HUES6 (cell line): ENCODE measurements at regions not wholly inside any gene's neighbourhood (a gene's known extent, or its start where the extent isn't known, plus 50 kb on each side); places are given as distances from the start of the nearest gene placed in this dataset.

Experiments used
- H3K27ac ChIP-seq: 2 replicates; pipeline ENCODE4 v1.7.0; 2013; ENCODE audit warnings: low read depth, mild to moderate bottlenecking, low read length, inconsistent platforms
- H3K27me3 ChIP-seq: 2 replicates; pipeline ENCODE4 v1.6.1; 2013; ENCODE audit warnings: low read length; ENCODE audit not compliant: control insufficient read depth, insufficient read depth
- H3K36me3 ChIP-seq: 2 replicates; pipeline ENCODE4 v1.6.1; 2013; ENCODE audit warnings: low read length; ENCODE audit not compliant: control insufficient read depth, insufficient read depth
- H3K4me1 ChIP-seq: 2 replicates; pipeline ENCODE4 v1.6.1; 2013; ENCODE audit warnings: low read length; ENCODE audit not compliant: control insufficient read depth, insufficient read depth
- H3K4me3 ChIP-seq: 2 replicates; pipeline ENCODE4 v1.5.1; 2013; ENCODE audit warnings: low read depth, low read length
- H3K9ac ChIP-seq: one replicate; pipeline ENCODE4 v1.6.1; 2013; ENCODE audit warnings: mild to moderate bottlenecking, low read length
- H3K9me3 ChIP-seq: 2 replicates; pipeline ENCODE4 v1.6.1; 2013; ENCODE audit warnings: low read depth, low read length; ENCODE audit not compliant: control insufficient read depth, insufficient read depth

- Histone ChIP-seq H3K4me1 (no peaks in the 10 kb centered on the region), H3K9ac (no peak overlapping the region), H3K27ac (no peak overlapping the region), H3K4me3 (no peak overlapping the region), H3K9me3 (peaks cover 9% of the 10 kb centered on the region; the same call in 1 of the 2 replicates), H3K27me3 (no peaks in the 10 kb centered on the region), H3K36me3 (no peaks in the 10 kb centered on the region)
Observed at GRCh38 chr2:33904801-33905200, 305.7 kb upstream of the FAM98A start.

GRCh38 chr2:33903701-33904100, 304.6 kb upstream of the FAM98A start:
- no peaks in the 10 kb centered on the region for H3K36me3 ChIP-seq
- H3K4me3 ChIP-seq = no peak overlapping the region
- no peak overlapping the region for H3K27ac ChIP-seq
- no peak overlapping the region for H3K9ac ChIP-seq
- no peaks in the 10 kb centered on the region for H3K27me3 ChIP-seq
- H3K9me3 ChIP-seq = peaks cover 9% of the 10 kb centered on the region; the same call in 1 of the 2 replicates
- no peaks in the 10 kb centered on the region for H3K4me1 ChIP-seq

- H3K36me3 ChIP-seq = no peaks in the 10 kb centered on the region
- H3K4me1 ChIP-seq = no peaks in the 10 kb centered on the region
- no peak overlapping the region for H3K9ac ChIP-seq
- no peaks in the 10 kb centered on the region for H3K27me3 ChIP-seq
- H3K9me3 ChIP-seq = peaks cover 9% of the 10 kb centered on the region; the same call in 1 of the 2 replicates
- no peak overlapping the region for H3K4me3 ChIP-seq
- no peak overlapping the region for H3K27ac ChIP-seq
Observed at GRCh38 chr2:33903215-33903614, 304.1 kb upstream of the FAM98A start.

GRCh38 chr2:33900610-33901009, 301.5 kb upstream of the FAM98A start:
- H3K9me3 ChIP-seq = peaks cover 9% of the 10 kb centered on the region; the same call in 1 of the 2 replicates

GRCh38 chr2:33897741-33898140, 298.6 kb upstream of the FAM98A start:
- no peak overlapping the region for H3K27ac ChIP-seq
- no peak overlapping the region for H3K4me3 ChIP-seq
- no peak overlapping the region for H3K9ac ChIP-seq
- H3K27me3 ChIP-seq = no peaks in the 10 kb centered on the region
- H3K4me1 ChIP-seq = no peaks in the 10 kb centered on the region
- H3K9me3 ChIP-seq = no peaks in the 10 kb centered on the region; the same call in 1 of the 2 replicates
- no peaks in the 10 kb centered on the region for H3K36me3 ChIP-seq

More at GRCh38 chr2:33900610-33901009, 301.5 kb upstream of the FAM98A start:
- H3K36me3 ChIP-seq = no peaks in the 10 kb centered on the region
- H3K9ac ChIP-seq = no peak overlapping the region
- H3K4me3 ChIP-seq = no peak overlapping the region
- H3K27me3 ChIP-seq = no peaks in the 10 kb centered on the region
- H3K27ac ChIP-seq = no peak overlapping the region
- H3K4me1 ChIP-seq = no peaks in the 10 kb centered on the region

- no peaks in the 10 kb centered on the region for H3K27me3 ChIP-seq
Observed at GRCh38 chr2:33893824-33894223, 294.7 kb upstream of the FAM98A start.

GRCh38 chr2:33891616-33892015, 292.5 kb upstream of the FAM98A start:
- peaks cover 3% of the 10 kb centered on the region; the same call in 1 of the 2 replicates for H3K9me3 ChIP-seq
- no peaks in the 10 kb centered on the region for H3K4me1 ChIP-seq
- no peaks in the 10 kb centered on the region for H3K36me3 ChIP-seq
- no peaks in the 10 kb centered on the region for H3K27me3 ChIP-seq
- no peak overlapping the region for H3K27ac ChIP-seq
- H3K4me3 ChIP-seq = no peak overlapping the region
- no peak overlapping the region for H3K9ac ChIP-seq

More at GRCh38 chr2:33893824-33894223, 294.7 kb upstream of the FAM98A start:
- H3K9me3 ChIP-seq = peaks cover 3% of the 10 kb centered on the region; the same call in 1 of the 2 replicates
- no peak overlapping the region for H3K4me3 ChIP-seq
- no peak overlapping the region for H3K27ac ChIP-seq
- no peaks in the 10 kb centered on the region for H3K36me3 ChIP-seq
- no peak overlapping the region for H3K9ac ChIP-seq
- no peaks in the 10 kb centered on the region for H3K4me1 ChIP-seq

GRCh38 chr2:33890686-33891085, 291.6 kb upstream of the FAM98A start:
- no peak overlapping the region for H3K9ac ChIP-seq
- 0 out of 2 replicates have a peak, but pooled peaks cover 3% of the 10 kb centered on the region for H3K9me3 ChIP-seq
- H3K4me1 ChIP-seq = no peaks in the 10 kb centered on the region
- H3K27me3 ChIP-seq = no peaks in the 10 kb centered on the region
- no peak overlapping the region for H3K4me3 ChIP-seq
- H3K27ac ChIP-seq = no peak overlapping the region
- no peaks in the 10 kb centered on the region for H3K36me3 ChIP-seq

GRCh38 chr2:33877348-33878016, 278.4 kb upstream of the FAM98A start:
- Histone ChIP-seq H3K36me3 (no peaks in the 10 kb centered on the region), H3K4me3 (no peak overlapping the region), H3K9me3 (0 out of 2 replicates have a peak, but pooled peaks cover 2% of the 10 kb centered on the region), H3K4me1 (no peaks in the 10 kb centered on the region), H3K27me3 (no peaks in the 10 kb centered on the region), H3K27ac (no peak overlapping the region), H3K9ac (no peak overlapping the region)

- H3K27ac ChIP-seq = no peak overlapping the region
- H3K36me3 ChIP-seq = no peaks in the 10 kb centered on the region
- H3K4me1 ChIP-seq = no peaks in the 10 kb centered on the region
- no peak overlapping the region for H3K4me3 ChIP-seq
- H3K9me3 ChIP-seq = peaks cover 22% of the 10 kb centered on the region
- H3K9ac ChIP-seq = no peak overlapping the region
- H3K27me3 ChIP-seq = no peaks in the 10 kb centered on the region
Observed at GRCh38 chr2:33873076-33873605, 274.0 kb upstream of the FAM98A start.

GRCh38 chr2:33859811-33860461, 260.8 kb upstream of the FAM98A start:
- no peak overlapping the region for H3K9ac ChIP-seq
- no peaks in the 10 kb centered on the region for H3K27me3 ChIP-seq
- H3K36me3 ChIP-seq = no peaks in the 10 kb centered on the region
- no peak overlapping the region for H3K27ac ChIP-seq
- H3K4me3 ChIP-seq = no peak overlapping the region
- H3K9me3 ChIP-seq = peaks cover 14% of the 10 kb centered on the region; the same call in 1 of the 2 replicates
- H3K4me1 ChIP-seq = no peaks in the 10 kb centered on the region
